ENCODE measurements at regions not wholly inside any gene's neighbourhood (a gene's known extent, or its start where the extent isn't known, plus 50 kb on each side); places are given as distances from the start of the nearest gene placed in this dataset.
"Not testable (repeated sequence)": the region's sequence is repeated elsewhere in the genome, so short reads cannot be mapped to it uniquely, and the experiment has no call there.

DNA sequence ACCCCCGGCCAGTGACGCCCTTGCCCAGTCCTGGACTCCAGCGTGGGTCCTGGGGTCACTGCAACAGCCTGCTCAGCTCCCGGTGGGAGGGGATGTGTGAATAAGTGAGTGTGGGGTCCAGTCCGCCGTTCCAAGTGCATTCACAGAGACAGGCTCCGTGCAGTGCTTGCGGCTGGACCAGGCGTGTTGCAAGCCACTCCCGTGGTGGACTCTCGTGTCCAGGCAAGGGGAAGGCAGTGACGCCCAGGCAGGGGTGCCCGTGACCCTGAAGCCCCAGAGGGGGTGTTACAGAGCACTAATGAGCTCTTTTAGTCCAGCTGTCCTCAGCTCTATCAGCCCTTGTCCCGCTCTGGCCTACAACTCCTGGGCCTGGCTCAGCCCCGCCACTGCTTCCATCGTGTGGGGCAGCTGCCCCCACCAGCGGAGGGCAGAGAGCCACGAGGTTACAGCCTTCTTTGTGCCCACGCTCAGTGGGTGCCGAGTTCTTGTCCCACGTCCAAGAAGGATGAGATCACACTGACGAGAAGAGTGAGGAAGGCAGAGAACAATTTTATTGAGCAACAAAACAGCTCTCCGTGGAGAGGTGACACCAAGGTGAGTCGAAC, 1807.5 kb downstream of the LRRC4C start:
- TF ChIP-seq, protein P1, sequence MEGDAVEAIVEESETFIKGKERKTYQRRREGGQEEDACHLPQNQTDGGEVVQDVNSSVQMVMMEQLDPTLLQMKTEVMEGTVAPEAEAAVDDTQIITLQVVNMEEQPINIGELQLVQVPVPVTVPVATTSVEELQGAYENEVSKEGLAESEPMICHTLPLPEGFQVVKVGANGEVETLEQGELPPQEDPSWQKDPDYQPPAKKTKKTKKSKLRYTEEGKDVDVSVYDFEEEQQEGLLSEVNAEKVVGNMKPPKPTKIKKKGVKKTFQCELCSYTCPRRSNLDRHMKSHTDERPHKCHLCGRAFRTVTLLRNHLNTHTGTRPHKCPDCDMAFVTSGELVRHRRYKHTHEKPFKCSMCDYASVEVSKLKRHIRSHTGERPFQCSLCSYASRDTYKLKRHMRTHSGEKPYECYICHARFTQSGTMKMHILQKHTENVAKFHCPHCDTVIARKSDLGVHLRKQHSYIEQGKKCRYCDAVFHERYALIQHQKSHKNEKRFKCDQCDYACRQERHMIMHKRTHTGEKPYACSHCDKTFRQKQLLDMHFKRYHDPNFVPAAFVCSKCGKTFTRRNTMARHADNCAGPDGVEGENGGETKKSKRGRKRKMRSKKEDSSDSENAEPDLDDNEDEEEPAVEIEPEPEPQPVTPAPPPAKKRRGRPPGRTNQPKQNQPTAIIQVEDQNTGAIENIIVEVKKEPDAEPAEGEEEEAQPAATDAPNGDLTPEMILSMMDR (IDR thresholded peaks at IDR 0.05; ENCODE audit: low read depth, low read length, missing control alignments), result no peak
- H3K4me3 ChIP-seq (ENCODE audit: low read depth, low read length), result no peak overlapping the region
- in situ Hi-C loops (cut with HindIII; ENCODE audit: low sequenced_read_pairs), result no loop called here
- no peak for DNase-seq (ENCODE audit: low read depth)

DNA sequence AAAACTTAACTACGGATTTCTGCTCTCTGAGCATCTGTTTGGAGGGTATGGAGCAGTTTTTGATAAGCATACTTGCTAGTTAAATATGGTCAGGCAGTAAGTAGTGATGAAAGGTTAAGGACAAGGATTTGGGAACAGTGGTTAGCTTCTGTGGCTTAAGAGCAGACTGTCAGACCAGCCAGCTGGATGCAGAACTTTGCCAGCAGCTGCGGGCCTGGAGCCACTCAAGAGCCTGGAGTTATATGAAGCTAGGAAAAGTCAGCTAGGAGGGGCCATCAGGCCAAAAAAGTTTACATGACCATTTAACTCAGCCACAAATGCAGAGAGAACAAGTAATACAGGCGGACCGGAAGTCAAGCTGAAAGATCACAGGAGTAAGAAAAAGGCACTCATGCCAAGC, 1817.7 kb downstream of the LRRC4C start:
- DNase-seq (ENCODE audit: low read depth), result no peak
- TF ChIP-seq, protein P1 (IDR thresholded peaks at IDR 0.05; ENCODE audit: low read depth, low read length, missing control alignments), result no peak
- H3K4me3 ChIP-seq (ENCODE audit: low read depth, low read length), result no peak overlapping the region
- in situ Hi-C loops (cut with HindIII; ENCODE audit: low sequenced_read_pairs), result no loop called here

DNA sequence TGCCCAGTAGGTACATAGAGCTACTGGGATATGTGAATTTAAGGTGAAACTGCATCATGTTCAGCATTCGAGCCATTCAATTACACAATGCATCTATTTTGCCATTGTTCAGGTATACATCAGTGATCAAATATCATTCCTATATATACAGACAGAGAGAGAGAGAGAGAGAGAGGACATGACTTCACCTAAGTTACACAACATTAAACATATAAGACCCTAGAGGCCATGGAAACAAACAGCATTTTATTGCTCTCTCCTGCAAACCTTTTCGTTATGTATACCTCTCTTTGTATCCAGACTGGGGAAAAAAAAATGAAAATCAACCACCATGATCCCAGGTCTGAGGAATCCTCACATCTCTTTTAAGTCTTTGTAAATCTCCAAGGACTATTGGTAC, 1829.1 kb downstream of the LRRC4C start:
- in situ Hi-C loops (cut with HindIII; ENCODE audit: low sequenced_read_pairs), result no loop called here
- TF ChIP-seq, protein P1 (IDR thresholded peaks at IDR 0.05; ENCODE audit: low read depth, low read length, missing control alignments), result no peak
- no peak overlapping the region for H3K4me3 ChIP-seq (ENCODE audit: low read depth, low read length)
- DNase-seq (ENCODE audit: low read depth), result no peak

DNA sequence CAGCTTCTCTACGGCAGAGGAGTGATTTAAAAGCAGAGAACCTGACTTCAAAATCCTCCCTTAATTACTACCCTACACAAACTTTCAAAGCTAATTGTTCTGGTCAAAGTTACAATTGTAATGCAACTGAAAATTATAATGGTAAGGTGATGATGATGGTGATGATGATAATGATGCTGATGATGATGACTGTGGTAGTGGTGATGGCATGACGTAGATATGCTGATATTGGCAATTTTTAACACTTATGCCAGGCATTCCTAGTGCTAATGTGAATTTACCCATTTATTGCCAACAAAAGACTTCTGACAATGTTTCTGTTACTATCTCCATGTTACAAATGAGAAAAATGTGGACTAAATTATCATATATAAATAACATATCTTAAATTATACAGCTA, 1831.1 kb downstream of the LRRC4C start:
- TF ChIP-seq, protein P1 (IDR thresholded peaks at IDR 0.05; ENCODE audit: low read depth, low read length, missing control alignments), result no peak

DNA sequence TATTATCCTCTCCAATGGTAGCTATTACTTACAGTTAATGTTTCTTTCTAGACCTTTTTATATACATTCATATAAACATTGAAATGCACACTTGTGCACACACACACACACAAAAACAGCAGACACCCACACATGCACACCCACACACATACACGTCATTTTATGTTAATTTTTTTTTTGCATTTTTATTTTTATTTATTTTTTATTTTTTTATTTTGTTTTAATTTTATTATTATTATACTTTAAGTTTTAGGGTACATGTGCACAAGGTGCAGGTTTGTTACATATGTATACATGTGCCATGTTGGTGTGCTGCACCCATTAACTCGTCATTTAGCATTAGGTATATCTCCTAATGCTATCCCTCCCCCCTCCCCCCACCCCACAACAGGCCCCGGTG, 1839.1 kb downstream of the LRRC4C start:
- H3K4me3 ChIP-seq (ENCODE audit: low read depth, low read length); in situ Hi-C loops (cut with HindIII; ENCODE audit: low sequenced_read_pairs); DNase-seq (ENCODE audit: low read depth): not testable (repeated sequence)

More for the DNA sequence above, 1831.1 kb downstream of the LRRC4C start:
- no peak for DNase-seq (ENCODE audit: low read depth)
- in situ Hi-C loops (cut with HindIII; ENCODE audit: low sequenced_read_pairs), result no loop called here
- no peak overlapping the region for H3K4me3 ChIP-seq (ENCODE audit: low read depth, low read length)

DNA sequence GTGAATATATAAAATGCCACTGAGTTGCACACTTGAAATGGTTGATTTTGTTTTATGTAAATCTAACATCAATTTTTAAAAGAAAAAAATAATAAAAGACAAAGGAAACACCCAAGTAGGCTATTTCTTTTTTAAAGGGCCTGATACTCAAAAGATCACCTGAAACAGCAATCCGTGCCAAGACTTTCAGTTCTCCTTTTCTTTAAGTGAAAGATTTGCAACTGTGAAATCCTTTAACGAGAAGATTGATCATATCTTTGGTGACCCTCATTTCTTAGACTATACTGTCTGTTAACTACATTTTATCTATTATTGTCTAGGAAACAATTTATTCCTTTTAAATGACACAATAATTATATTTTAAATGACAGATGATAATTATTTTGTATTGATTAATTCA, 1841.5 kb downstream of the LRRC4C start:
- DNase-seq (ENCODE audit: low read depth), result no peak
- no peak overlapping the region for H3K4me3 ChIP-seq (ENCODE audit: low read depth, low read length)
- TF ChIP-seq, protein P1 (IDR thresholded peaks at IDR 0.05; ENCODE audit: low read depth, low read length, missing control alignments), result no peak
- in situ Hi-C loops (cut with HindIII; ENCODE audit: low sequenced_read_pairs), result no loop called here

DNA sequence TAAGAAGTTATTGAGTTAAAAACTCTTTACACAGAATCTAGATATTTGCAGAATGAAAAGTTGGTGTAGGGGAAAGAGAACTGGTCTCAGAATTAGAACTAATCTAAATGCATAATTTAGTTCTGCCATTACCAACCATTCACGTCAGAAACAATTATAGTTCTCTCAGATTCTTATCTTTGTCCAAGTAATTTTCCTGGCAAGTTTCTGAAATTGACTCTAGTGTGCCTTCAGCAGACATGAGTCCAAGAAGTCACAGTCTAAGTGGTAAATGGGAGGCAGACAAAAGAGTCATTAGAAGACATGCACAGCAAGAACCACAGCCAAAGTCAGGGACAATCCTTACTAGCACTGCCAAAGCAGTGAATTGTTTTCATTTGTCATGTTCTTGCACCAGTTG, 1870.1 kb downstream of the LRRC4C start:
- in situ Hi-C loops (cut with HindIII; ENCODE audit: low sequenced_read_pairs), result no loop called here
- TF ChIP-seq, protein P1 (IDR thresholded peaks at IDR 0.05; ENCODE audit: low read depth, low read length, missing control alignments), result no peak

More for the DNA sequence above, 1870.1 kb downstream of the LRRC4C start:
- no peak overlapping the region for H3K4me3 ChIP-seq (ENCODE audit: low read depth, low read length)
- no peak for DNase-seq (ENCODE audit: low read depth)
